H9 (cell line): ENCODE measurements at regions not wholly inside any gene's neighbourhood (a gene's known extent, or its start where the extent isn't known, plus 50 kb on each side); places are given as distances from the start of the nearest gene placed in this dataset.

Experiments used
- DNase-seq: peaks from one replicate; pipeline ENCODE4 v3.0.0-alpha.2; 2017
- H2AFZ ChIP-seq: one replicate; pipeline ENCODE4 v1.6.1; 2013; ENCODE audit warnings: mild to moderate bottlenecking, low read length, control low read depth, moderate library complexity
- H2AK5ac ChIP-seq: 2 replicates; pipeline ENCODE4 v1.6.1; 2013; ENCODE audit warnings: low read length, control low read depth, mixed read lengths; ENCODE audit not compliant: insufficient read length
- H2BK120ac ChIP-seq: one replicate; pipeline ENCODE4 v1.6.1; 2013; ENCODE audit warnings: low read depth, mild to moderate bottlenecking, low read length, control low read depth, inconsistent platforms; ENCODE audit not compliant: poor library complexity, severe bottlenecking
- H2BK12ac ChIP-seq: 2 replicates; pipeline ENCODE4 v1.6.1; 2013; ENCODE audit warnings: low read length, control low read depth, mixed read lengths, low read depth; ENCODE audit not compliant: insufficient read length
- H2BK15ac ChIP-seq: 2 replicates; pipeline ENCODE4 v1.6.1; 2013; ENCODE audit warnings: low read depth, low read length, control low read depth
- H2BK20ac ChIP-seq: one replicate; pipeline ENCODE4 v1.6.1; 2013; ENCODE audit warnings: low read depth, mild to moderate bottlenecking, low read length, control low read depth, inconsistent platforms; ENCODE audit not compliant: poor library complexity, severe bottlenecking
- H2BK5ac ChIP-seq: 2 replicates; pipeline ENCODE4 v1.6.1; 2013; ENCODE audit warnings: low read length, control low read depth, mixed read lengths; ENCODE audit not compliant: insufficient read length
- H3K14ac ChIP-seq: 2 replicates; pipeline ENCODE4 v1.6.1; 2013; ENCODE audit warnings: low read length, control low read depth; ENCODE audit not compliant: insufficient read depth
- H3K18ac ChIP-seq: 2 replicates; pipeline ENCODE4 v1.6.1; 2013; ENCODE audit warnings: low read depth, mild to moderate bottlenecking, mixed read lengths, low read length, control low read depth; ENCODE audit not compliant: insufficient read length
- H3K23ac ChIP-seq: 2 replicates; pipeline ENCODE4 v1.6.1; 2013; ENCODE audit warnings: low read length, control low read depth, mixed read lengths, low read depth; ENCODE audit not compliant: insufficient read length
- H3K23me2 ChIP-seq: 2 replicates; pipeline ENCODE4 v1.6.1; 2013; ENCODE audit warnings: low read depth, mild to moderate bottlenecking, mixed read lengths, low read length, control low read depth; ENCODE audit not compliant: insufficient read length, poor library complexity, severe bottlenecking
- H3K27ac ChIP-seq: 2 replicates; pipeline ENCODE4 v1.5.1; 2013; ENCODE audit warnings: low read length, control low read depth, mixed read lengths, low read depth; ENCODE audit not compliant: insufficient read length
- H3K27me3 ChIP-seq: 2 replicates; pipeline ENCODE4 v1.6.1; 2013; ENCODE audit warnings: low read length, control low read depth, inconsistent platforms; ENCODE audit not compliant: insufficient read depth
- H3K4ac ChIP-seq: 2 replicates; pipeline ENCODE4 v1.6.1; 2013; ENCODE audit warnings: low read depth, mild to moderate bottlenecking, control low read depth, inconsistent platforms, low read length, moderate library complexity
- H3K4me1 ChIP-seq: 2 replicates; pipeline ENCODE4 v1.6.1; 2013; ENCODE audit warnings: low read length, control low read depth, inconsistent platforms; ENCODE audit not compliant: insufficient read depth
- H3K4me2 ChIP-seq: 2 replicates; pipeline ENCODE4 v1.6.1; 2013; ENCODE audit warnings: low read length, control low read depth, mixed read lengths; ENCODE audit not compliant: insufficient read length, insufficient read depth
- H3K56ac ChIP-seq: 2 replicates; pipeline ENCODE4 v1.6.1; 2013; ENCODE audit warnings: low read depth, mild to moderate bottlenecking, mixed read lengths, low read length, control low read depth; ENCODE audit not compliant: insufficient read length
- H3K79me1 ChIP-seq: 2 replicates; pipeline ENCODE4 v1.6.1; 2013; ENCODE audit warnings: low read depth, mild to moderate bottlenecking, moderate library complexity, low read length, control low read depth, inconsistent platforms; ENCODE audit not compliant: insufficient read depth, poor library complexity, severe bottlenecking
- H3K79me2 ChIP-seq: 2 replicates; pipeline ENCODE4 v1.6.1; 2013; ENCODE audit warnings: low read length, control low read depth, inconsistent platforms; ENCODE audit not compliant: insufficient read depth
- H3K9ac ChIP-seq: 2 replicates; pipeline ENCODE4 v1.6.1; 2013; ENCODE audit warnings: low read length, control low read depth, mixed read lengths; ENCODE audit not compliant: insufficient read length; ENCODE audit errors: extremely low read depth
- H3K9me3 ChIP-seq: one replicate; pipeline ENCODE4 v1.6.1; 2013; ENCODE audit warnings: low read depth, low read length, inconsistent platforms; ENCODE audit not compliant: control insufficient read depth
- H3T11ph ChIP-seq: one replicate; pipeline ENCODE4 v1.6.1; 2013; ENCODE audit warnings: mild to moderate bottlenecking, low read length, control low read depth, inconsistent platforms
- H4K20me1 ChIP-seq: one replicate; pipeline ENCODE4 v1.6.1; 2013; ENCODE audit not compliant: control insufficient read depth, insufficient read length, insufficient read depth
- H4K5ac ChIP-seq: 2 replicates; pipeline ENCODE4 v1.6.1; 2013; ENCODE audit warnings: low read depth, mild to moderate bottlenecking, mixed read lengths, low read length, control low read depth; ENCODE audit not compliant: insufficient read length
- H4K8ac ChIP-seq: replicated peaks from 2 replicates; pipeline ENCODE4 v1.6.1; 2013; ENCODE audit warnings: low read length, control low read depth, mixed read lengths, low read depth; ENCODE audit not compliant: insufficient read length
- H4K91ac ChIP-seq: 2 replicates; pipeline ENCODE4 v1.6.1; 2013; ENCODE audit warnings: low read depth, mild to moderate bottlenecking, moderate library complexity, mixed read lengths, low read length, control low read depth; ENCODE audit not compliant: insufficient read length
- H3K27ac Mint-ChIP-seq, 3 experiments: 2 replicates in 2 of 3; 3 replicates in 1 of 3; pipeline ENCODE4 v1.8.0; 2020 to 2021; ENCODE audit warnings: mixed read lengths in 3 of 3, mild to moderate bottlenecking in 1 of 3, moderate library complexity in 1 of 3
- H3K27me3 Mint-ChIP-seq: 2 replicates; pipeline ENCODE4 v1.8.0; 2021; ENCODE audit warnings: low read depth, mild to moderate bottlenecking, moderate library complexity, mixed read lengths
- H3K36me3 Mint-ChIP-seq, 3 experiments: 2 replicates in 2 of 3; 3 replicates in 1 of 3; pipeline ENCODE4 v1.8.0; 2020 to 2021; ENCODE audit warnings: low read depth in 3 of 3, mixed read lengths in 3 of 3; ENCODE audit not compliant: insufficient read depth in 1 of 3
- H3K4me1 Mint-ChIP-seq, 2 experiments: 2 replicates each; pipeline ENCODE4 v1.8.0; 2020; ENCODE audit warnings: mixed read lengths in 2 of 2
- H3K4me3 Mint-ChIP-seq, 2 experiments: 2 replicates in 1 of 2; 3 replicates in 1 of 2; pipeline ENCODE4 v1.8.0; 2020 to 2021; ENCODE audit warnings: mild to moderate bottlenecking in 2 of 2, mixed read lengths in 2 of 2, moderate library complexity in 1 of 2
- H3K9me3 Mint-ChIP-seq, 2 experiments: 2 replicates in 1 of 2; 3 replicates in 1 of 2; pipeline ENCODE4 v1.8.0; 2020; ENCODE audit warnings: mild to moderate bottlenecking in 2 of 2, mixed read lengths in 2 of 2, moderate library complexity in 1 of 2
- WGBS: extraction: QIAGEN DNeasy Blood & Tissue Kit; methylation state at CpG from one replicate; pipeline ENCODE4 v1.1.7; 2013; ENCODE audit warnings: missing lambda C conversion rate, low lambda C conversion rate, mixed read lengths; ENCODE audit not compliant: insufficient read length; ENCODE audit errors: extremely low coverage; 5-methylcytosine and 5-hydroxymethylcytosine counted together
- TF ChIP-seq, protein P1 (sequence below): fragments of 200-600 bp; sonication (generic); conservative IDR thresholded peaks from 3 replicates; pipeline ENCODE4 v1.8.0; 2021; ENCODE audit warnings: antibody characterized with exemption, mild to moderate bottlenecking

DNA sequence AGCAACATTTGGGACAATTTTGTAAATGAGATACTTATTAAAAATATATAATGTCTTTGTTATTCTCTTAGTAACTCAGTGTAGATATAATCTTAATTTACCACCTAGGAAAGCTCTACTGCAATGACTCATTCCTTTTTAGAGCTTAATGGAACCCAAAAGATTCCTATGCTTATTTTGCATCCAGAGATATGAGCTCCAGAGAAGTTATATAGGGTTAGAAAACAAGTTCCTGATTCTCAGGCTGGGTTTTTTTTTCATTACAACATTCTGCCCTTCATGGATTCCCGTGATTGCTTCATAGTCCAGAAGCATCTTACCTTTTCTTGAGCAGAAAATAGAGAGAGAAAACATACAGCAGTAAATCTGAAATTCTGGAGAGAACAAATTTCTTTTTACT is 57.9 kb upstream of the CXCL8 start:
- H4K20me1 ChIP-seq = no peaks in the 10 kb centered on the region

More for the DNA sequence above, 57.9 kb upstream of the CXCL8 start:
- Histone ChIP-seq H4K91ac (no peak overlapping the region), H2BK5ac (no peak overlapping the region), H3K27ac (no peak overlapping the region), H2AFZ (no peak overlapping the region), H4K5ac (no peak overlapping the region), H2BK12ac (no peak overlapping the region), H3K23me2 (no peaks in the 10 kb centered on the region), H3T11ph (no peak overlapping the region), H3K79me2 (no peaks in the 10 kb centered on the region), H3K4ac (no peak overlapping the region), H2AK5ac (no peak overlapping the region), H2BK20ac (no peak overlapping the region), H3K9me3 (no peaks in the 10 kb centered on the region), H3K18ac (no peak overlapping the region), H3K79me1 (no peaks in the 10 kb centered on the region), H3K27me3 (no peaks in the 10 kb centered on the region), H3K4me1 (no peaks in the 10 kb centered on the region; the same call in 1 of the 2 replicates), H3K9ac (no peak overlapping the region), H3K56ac (no peak overlapping the region), H2BK15ac (no peak overlapping the region), H3K23ac (no peak overlapping the region), H4K8ac (no peak overlapping the region), H3K4me2 (no peak overlapping the region), H3K14ac (no peak overlapping the region), H2BK120ac (no peak overlapping the region)
- no peak for DNase-seq
- H3K4me3 Mint-ChIP-seq = no peak overlapping the region
- H3K36me3 Mint-ChIP-seq = no peaks in the 10 kb centered on the region
- no CpG with 5 or more reads among the region's 1 CpG for WGBS
- H3K9me3 Mint-ChIP-seq = no peaks in the 10 kb centered on the region
- H3K27me3 Mint-ChIP-seq = no peaks in the 10 kb centered on the region
- H3K27ac Mint-ChIP-seq = no peak overlapping the region
- TF ChIP-seq, protein P1, sequence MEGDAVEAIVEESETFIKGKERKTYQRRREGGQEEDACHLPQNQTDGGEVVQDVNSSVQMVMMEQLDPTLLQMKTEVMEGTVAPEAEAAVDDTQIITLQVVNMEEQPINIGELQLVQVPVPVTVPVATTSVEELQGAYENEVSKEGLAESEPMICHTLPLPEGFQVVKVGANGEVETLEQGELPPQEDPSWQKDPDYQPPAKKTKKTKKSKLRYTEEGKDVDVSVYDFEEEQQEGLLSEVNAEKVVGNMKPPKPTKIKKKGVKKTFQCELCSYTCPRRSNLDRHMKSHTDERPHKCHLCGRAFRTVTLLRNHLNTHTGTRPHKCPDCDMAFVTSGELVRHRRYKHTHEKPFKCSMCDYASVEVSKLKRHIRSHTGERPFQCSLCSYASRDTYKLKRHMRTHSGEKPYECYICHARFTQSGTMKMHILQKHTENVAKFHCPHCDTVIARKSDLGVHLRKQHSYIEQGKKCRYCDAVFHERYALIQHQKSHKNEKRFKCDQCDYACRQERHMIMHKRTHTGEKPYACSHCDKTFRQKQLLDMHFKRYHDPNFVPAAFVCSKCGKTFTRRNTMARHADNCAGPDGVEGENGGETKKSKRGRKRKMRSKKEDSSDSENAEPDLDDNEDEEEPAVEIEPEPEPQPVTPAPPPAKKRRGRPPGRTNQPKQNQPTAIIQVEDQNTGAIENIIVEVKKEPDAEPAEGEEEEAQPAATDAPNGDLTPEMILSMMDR = no peak
- H3K4me1 Mint-ChIP-seq = peaks cover 10 to 11% of the 10 kb centered on the region in 2 experiments
